ENCODE measurements at regions not wholly inside any gene's neighbourhood (a gene's known extent, or its start where the extent isn't known, plus 50 kb on each side); places are given as distances from the start of the nearest gene placed in this dataset.

DNA sequence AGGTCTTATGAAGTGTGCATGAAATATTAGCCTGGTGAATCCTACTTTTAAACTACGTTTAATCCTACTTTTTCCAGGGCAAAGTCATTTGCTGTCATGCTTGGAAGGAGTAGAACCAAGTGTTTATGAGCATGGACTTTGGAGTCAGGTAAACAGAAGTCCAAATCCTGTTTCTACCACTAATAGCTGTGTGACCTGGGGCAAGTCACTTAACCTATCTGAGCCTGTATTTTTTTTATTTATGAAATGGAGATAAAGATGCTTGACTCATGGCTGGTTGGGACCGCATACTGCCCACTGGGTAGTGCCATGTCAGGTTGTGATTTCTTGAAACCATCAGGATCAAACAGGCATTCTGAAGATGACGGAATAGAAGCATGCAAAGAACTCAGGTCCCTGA, 249.6 kb downstream of the BAMBI start:
- no peak for DNase-seq (ENCODE audit: low spot score)

DNA sequence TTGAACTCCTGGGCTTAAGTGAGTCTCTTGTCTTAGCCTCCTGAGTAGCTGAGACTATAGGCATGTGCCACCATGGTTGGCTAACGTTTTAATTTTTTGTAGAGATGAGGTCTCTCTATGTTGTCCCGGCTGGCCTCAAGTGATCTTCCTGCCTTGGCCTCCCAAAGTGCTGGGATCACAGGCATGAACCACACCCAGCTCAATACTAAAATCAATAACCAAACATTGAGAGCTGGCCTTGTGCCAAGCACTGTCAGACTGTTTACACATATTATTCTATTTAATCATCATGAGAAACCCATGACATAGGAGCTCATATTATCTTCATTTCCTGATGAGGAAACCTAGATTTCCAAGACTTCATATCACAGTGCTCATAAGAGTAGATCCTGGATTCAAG, 251.2 kb downstream of the BAMBI start:
- DNase-seq (ENCODE audit: low spot score) = no peak

DNA sequence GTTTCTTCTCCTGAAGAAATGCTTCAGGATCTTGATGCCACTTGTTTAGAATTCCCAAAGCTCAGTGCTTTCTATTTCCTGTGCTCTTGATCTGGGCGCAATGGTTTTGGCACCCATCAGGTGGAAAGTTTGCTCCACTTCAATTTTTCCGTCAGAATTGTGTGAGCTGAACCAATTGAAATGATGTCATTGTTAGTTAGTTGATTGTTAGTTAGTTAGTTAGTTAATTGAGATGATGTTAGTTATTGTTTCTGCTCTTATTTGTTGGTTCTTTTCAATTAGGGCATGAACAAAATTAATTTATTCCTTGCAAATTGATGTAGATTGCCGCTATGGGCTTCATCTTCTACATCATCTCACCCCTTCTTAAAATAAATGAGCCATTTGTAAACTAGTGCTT, 252.6 kb downstream of the BAMBI start:
- no peak for DNase-seq (ENCODE audit: low spot score)

DNA sequence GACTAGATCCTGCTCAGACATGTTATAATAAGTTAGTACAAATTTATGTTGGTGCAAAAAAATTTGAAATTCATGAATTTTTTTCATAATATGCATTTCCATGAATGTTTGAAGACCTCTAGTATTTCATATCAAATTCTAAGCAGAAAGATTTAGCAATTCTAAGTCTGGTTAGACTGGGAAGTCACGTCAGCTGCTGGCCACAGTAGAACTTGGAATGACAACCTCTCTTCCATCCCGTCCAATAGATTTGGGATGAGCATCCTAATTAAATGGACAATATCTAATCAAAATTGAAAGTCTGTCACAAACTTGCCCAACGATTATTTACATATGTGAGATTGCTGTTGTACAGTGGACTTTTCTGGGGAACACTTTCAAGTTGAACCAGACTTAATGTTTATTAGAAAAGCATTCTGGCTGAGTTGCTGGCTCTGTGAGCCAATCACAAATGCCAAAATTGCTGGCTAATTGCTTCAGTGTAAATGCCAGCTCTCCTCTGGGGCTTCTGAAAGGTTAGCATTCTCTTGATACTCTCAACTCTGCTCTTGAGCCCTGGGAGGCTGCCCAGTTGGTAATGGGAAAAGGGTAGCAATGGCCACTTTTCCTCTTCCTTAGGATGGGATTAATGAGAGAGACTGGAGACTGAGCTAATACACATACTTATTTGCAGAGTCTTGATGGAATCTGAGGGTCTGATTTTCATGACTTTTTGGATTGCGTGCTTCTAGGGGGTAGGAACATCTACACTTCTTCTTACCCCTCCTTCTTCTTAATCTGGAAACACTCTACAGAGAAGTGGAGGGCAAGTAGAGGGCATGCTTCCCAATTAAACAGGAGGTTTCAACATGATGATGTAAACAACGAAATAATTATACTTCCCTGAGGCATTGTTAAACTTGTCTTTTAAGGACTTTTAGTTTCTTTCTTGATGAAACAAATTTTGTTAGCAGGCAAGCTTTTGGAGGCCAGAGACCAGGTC, 253.5 kb downstream of the BAMBI start:
- no peak for DNase-seq (ENCODE audit: low spot score)

DNA sequence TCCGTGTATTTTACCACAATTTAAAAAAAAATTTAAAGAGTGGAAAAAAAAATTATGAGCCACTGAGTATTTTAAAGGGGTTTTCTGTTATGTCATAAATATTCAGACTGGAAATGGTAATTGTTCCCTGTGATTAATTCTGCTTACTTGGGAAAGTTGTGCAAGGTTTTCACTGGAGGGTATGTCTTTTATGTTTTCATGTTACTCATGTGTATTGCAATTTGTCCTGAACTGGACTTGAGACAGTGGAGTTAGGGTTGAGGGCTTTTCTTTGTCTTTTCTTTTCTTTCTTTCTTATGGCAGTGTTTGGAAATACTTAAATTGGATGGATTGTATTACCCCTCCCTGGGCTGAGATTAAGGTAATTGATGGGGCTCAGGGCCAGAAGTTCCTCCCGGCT, 257.7 kb downstream of the BAMBI start:
- DNase-seq (ENCODE audit: low spot score) = no peak

DNA sequence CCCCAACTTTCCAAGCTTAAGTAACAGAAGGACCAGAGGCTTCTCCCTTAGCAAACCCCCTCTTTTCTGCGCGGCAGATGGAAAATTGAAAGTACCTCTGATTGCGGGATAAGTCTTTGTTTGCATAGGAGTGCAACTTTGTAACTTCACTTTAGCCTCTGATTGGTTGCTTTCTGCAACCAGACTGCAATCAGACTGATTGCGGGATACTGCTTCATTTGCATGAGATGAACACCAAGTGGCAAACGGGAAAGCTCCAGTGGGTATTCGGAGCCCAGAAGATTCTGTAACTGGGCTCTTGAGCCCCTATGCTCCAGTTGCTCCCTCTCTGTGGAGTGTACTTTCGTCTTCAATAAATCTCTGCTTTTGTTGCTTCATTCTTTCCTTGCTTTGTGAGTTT, 260.6 kb downstream of the BAMBI start:
- no peak for DNase-seq (ENCODE audit: low spot score)

DNA sequence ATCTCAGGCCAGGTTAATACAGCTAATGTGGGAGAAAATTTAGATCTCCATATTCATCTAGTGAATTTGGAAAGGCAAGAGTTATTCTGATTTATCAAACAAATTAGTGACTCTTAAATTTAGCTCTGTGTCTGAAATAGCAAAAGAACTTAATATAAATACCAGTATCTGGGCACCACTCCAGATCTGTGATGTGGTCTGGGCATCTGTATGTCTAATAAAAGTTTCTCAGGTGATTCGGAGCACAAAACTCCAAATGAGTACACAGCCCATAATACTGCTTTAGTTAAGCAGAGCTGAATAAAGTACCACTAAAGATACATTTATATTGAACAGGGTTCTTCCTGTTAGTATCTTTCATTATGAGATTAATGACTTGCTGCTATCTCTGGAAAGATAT, 261.4 kb downstream of the BAMBI start:
- DNase-seq (ENCODE audit: low spot score) = no peak

DNA sequence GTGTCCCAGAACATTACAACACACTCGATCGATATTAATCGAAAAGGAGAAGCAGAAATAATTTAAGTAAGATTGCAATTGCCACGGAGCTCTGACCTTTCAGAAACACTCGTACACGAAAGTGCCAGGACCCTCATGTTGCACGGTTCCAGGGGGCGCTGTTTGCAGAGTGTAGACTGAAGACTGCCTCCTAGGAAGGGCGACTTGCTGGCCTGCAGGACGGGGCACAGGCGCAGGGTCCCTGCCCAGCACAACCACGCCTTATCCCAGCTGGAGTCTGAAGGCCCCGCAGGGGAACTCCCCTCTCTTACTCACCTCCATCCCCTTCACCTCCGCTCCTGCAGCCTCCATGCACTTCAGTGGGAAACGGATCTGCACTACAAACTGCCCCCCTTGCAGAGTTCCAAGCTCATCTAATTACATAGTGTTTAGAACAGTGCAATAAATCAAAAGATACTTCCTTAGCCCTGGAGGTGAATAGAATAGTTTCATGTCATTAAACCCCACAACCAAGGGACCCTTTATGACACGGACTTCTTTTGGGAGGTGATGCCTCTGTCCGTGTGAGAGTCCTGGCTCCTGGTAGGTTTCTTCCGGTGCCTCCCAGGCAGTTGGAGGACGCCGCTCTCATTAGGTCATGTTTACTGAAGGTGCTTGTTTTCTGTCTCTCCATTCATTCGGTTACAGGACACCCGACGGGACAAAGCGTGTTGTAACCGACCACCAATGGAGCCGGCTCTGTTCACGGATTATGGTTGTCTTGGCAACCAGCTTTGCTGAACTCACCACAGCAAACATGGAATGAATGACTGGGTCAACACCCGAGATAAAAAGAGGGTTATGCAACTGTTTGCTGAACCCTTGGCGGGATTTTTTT, 262.2 kb downstream of the BAMBI start:
- no peak for DNase-seq (ENCODE audit: low spot score)

DNA sequence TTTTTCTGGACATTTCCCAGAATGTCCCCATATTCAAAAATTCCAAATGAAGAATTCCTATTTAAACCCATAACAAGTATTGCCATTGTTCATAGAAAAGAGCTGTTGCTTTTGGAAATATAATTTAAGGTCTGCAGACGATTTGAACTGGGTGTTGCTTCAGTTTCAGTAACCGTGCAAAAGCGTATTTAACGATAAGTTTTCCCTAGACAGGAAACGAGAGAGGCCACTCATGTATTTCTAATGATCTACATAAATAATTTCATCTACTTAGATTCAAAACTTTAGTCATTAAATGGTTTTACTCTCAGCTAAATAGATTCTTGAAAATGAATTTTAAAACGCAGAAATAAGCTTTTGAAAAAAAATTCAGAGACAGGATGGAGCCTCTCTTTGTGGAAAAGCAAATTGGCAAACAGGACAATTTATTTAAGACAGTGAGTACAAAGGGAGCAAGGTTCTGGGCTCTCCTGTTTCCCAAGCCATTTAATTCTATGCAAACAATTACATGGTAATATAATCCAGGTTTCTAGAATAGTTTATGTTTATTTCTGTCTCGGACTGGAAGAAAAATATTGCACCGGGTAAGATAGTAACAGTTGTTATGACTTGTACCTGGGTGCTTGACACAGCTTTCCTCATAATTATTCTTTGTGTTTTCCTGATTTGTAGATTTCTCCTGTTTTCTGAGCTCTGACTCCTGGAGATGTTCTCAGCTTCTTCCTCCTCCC, 263.0 kb downstream of the BAMBI start:
- DNase-seq (ENCODE audit: low spot score) = no peak

DNA sequence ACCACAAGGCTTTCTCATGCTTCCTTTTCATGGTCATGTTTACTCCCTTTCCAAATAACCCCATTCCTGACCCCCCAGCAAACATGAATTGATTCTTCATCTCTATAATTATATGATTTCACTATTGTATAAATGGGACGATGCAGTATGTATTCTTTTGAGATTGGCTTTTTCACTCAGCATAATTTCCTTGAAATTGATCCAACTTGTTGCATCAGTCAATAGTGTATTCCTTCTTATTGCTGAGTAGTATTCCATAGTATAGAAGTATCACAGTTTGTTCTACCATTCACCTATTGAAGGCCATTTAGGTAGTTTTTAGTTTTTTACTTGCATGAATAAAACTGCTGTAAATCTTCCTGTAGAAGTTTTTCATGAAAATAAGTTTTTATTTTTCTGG, 264.7 kb downstream of the BAMBI start:
- DNase-seq (ENCODE audit: low spot score) = no peak

DNA sequence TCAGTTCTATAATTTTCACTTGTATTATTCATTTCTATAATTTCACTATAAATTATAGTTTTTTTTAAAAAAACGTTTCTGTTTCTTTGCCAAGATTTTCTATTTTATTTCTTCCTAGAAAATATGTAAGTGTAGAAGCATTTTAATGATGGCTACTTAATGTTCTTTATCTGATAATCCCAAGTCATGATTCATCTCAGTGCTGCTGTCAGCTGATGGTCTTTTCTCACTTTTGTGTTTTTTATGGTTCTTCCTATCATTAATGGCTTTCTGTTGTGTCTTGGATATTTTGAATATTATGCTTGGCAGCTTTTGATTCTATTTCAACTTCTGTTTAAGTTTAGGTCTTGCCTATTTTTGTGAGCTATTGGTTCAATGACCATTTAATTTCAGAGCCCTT, 268.6 kb downstream of the BAMBI start:
- no peak for DNase-seq (ENCODE audit: low spot score)

DNA sequence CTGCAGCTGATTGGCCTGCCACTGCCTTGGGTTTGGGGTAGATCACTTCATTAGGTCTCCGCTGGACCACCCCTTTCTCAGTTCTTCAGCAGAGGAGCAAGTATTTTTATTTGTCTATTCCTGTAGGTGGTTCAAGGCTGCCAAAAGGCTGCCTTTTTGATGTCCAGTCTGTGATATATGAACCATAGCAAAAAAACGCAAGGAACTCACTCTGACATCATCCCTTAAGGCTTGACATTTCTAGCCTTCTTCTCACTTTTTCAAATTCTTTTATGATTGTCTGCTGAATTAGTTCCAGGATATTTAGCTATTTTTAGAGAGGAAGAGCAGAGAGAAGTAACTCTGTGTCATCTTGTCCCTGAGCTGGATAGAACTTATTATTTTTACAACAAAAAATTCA, 269.2 kb downstream of the BAMBI start:
- no peak for DNase-seq (ENCODE audit: low spot score)

DNA sequence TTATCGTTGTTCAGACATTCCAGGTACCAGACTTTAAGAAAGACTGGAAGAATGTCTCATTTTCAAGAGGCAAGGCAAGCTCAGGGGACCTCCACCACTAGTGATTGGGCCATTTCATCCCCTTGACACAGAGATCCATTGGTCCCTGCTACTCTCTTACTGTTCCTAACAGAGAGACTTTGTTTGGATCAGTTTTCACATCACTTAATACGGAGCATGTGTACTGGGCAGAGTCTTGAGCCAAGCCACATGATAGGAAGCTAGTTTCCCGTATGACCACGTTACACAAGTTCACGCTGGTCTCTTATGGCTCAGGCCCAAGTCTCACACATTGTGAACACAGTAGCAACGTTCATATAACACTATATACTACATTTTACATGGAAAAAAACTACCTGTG, 269.9 kb downstream of the BAMBI start:
- no peak for DNase-seq (ENCODE audit: low spot score)

DNA sequence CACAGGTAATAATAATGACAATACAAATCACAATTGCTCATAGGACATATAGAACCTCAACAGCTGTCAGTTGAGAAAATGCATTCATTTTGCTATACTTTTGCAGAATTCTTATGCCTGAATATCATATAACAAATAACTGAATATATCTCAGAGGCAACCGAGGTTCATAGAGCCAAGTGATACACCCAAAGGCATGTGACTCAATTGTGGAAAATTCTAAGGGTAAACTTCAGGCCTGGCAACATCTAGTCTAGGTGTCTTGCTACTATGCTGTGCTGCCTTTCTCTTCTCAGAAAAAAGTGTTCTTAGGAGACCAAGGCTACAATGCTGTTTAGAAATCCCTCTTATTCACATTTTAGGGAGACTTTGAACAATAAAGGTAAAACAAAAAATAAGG, 270.7 kb downstream of the BAMBI start:
- no peak for DNase-seq (ENCODE audit: low spot score)

DNA sequence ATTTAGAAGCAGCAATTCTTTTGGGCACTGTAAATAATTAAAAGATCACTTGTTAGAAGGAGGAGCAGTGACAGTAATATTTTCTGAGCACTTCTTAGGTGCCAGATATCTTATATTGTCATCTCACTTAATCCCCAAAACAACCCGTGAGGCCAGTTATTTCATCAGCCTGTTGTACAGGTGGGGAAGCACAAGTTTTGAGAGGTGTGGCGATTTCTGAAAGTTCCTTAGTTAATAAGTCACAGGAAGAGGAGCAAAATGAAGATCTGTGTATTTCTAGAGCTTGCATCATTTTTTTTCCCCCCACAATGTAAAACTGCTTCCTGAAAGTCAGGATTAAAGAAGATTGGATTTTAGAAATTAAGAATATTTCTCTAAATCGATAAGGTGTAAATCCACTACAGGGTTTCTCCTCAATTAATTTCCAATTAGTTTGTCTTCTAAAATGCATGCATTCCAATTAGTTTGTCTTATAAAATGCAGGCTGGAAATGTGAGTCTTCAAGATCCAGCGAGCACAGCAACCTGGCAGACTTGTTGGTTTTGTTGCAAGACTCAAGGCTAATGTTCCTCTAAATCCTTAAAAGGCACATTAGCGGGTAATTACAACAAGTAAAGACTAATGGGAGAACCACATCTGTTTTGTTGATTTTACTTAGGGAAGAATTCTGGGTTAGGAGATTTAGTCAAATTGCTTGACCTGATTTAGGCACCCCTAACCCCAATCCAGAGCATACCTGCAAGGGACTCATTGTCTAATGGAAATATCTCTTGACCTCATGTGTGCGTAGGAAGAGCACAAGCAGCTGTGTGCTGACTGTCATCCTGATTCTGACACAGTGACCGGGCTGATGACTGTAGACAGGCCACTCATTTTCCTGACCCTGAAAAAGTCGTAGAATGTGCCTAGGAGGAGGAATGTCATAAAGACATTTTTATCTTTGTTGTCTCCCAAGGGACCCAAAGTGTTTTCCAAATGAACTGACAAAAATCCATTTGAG, 272.0 kb downstream of the BAMBI start:
- DNase-seq (ENCODE audit: low spot score) = no peak

DNA sequence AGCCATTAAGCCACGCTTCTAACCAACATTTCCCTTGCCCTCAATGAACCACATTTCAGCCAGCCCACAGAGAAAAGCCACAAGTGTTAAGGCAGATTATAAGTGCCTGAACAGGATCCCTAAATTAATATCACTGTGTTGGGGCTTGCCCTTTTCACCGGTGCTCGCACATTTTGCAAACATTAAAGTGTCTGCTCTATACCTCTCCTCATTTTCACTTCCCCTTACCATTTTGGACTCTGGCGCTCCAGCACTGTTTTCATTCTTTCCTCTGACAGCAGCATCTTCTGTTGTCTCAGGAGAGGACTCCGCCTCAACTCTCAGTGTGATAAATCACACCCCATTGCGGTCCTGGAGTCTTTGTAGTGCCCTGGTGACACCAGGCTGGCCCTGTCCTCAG, 274.2 kb downstream of the BAMBI start:
- DNase-seq (ENCODE audit: low spot score) = no peak

DNA sequence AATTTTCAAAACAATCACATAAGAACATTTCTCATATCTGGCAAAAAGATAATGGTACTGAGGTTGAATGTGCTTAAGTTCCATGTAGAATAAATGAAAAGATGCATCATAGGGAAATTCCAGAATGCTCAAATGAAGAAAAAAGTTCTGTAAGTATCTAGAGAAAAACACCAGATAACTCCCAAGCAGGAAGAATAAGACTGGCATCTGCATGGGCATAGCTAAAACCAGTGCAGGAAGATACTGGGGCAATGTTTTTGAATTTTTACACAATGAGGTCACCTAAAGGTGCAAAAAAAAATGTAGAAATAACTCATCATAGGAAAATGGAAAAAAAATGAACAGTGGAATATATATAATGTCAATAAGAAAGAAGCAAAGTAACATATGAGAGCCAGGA, 275.2 kb downstream of the BAMBI start:
- no peak for DNase-seq (ENCODE audit: low spot score)

DNA sequence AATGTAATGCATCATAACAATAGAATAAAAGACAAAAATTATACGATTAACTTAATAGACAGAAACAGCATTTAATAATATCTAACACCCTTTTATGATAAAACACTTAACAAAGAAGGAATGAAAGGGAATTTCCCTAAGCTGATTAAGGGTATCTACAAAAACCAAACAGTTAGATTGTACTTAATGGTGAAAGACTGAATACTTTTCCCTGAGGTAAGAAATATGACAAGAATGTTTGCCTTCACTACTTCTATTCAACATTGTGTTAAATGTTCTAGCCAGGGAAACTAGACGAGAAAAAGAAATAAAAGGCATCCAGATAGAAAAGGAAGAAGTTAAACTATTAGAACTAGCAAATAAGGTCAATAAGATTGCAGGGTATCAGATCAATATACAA, 276.9 kb downstream of the BAMBI start:
- no peak for DNase-seq (ENCODE audit: low spot score)

DNA sequence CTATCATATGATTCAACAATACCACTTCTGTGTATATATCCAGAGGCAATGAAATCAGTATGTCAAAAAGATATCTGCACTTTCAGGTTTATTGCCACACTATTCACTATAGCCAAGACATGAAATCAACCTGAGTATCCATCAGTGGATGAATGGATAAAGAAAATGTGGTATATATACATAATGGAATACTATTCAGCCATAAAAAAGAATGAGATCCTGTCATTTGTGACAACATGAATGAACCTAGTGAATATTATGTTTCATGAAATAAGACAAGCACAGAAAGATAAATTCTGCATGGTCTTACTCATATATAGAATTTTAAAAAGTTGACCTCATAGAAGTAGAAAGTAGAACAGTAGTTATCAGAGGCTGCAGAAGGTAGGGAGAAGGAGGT, 281.1 kb downstream of the BAMBI start:
- DNase-seq (ENCODE audit: low spot score) = no peak

DNA sequence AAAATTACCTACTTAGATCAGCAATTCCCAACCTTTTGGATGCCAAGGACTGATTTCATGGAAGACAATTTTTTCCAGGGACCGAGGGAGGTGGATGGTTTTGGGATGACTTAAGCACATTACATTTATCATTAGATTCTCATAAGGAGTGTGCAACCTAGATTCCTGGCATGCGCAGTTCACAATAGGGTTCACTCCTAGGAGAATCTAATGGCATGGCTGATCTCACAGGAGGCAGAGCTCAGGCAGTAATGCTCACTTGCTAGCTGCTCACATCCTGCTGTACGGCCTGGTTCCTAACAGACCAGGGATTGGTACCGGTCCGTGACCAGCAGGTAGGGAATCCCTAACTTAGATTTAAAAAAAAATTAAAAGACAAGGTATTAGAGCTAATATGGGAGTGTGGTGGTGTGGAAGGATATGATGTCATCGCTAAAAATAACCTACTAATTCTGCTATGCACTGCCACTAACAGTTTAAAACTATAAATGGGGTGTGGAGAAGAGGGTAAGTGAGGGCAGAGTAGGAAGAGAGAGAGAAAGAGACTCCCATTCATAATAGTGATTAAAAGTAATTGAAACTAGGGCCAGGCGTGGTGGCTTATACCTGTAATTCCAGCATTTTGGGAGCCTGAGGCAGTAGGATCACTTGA, 282.7 kb downstream of the BAMBI start:
- no peak for DNase-seq (ENCODE audit: low spot score)

DNA sequence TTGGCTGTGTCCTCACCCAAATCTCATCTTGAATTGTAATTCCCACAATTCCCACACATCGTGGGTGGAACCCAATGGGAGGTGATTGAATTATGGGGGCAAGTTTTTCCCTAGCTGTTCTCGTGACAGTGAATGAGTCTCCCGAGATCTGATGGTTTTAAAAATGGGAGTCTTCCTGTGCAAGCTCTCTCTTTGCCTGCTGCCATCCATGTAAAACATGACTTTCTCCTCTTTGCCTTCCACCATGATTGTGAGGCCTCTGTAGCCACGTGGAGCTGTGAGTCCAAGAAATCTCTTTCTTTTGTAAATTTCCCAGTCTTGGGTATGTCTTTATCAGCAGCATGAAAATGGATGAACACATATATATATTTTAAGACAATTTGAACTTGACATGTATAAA, 285.4 kb downstream of the BAMBI start:
- DNase-seq (ENCODE audit: low spot score) = no peak

All from kidney capillary endothelial cell (primary cell).